ENCODE measurements at regions not wholly inside any gene's neighbourhood (a gene's known extent, or its start where the extent isn't known, plus 50 kb on each side); places are given as distances from the start of the nearest gene placed in this dataset.

- Histone ChIP-seq H3K36me3 (ENCODE audit: insufficient read depth, low read length) (no peaks in the 10 kb centered on the region), H3K27me3 (ENCODE audit: insufficient read depth, low read depth, low read length) (no peaks in the 10 kb centered on the region), H3K9ac (ENCODE audit: low read length) (no peak overlapping the region), H3K4me3 (ENCODE audit: low read length) (no peak overlapping the region), H3K9me3 (ENCODE audit: low read length) (no peaks in the 10 kb centered on the region), H3K4me2 (ENCODE audit: low read length) (no peak overlapping the region), H3F3A (ENCODE audit: insufficient read depth, low read length, poor library complexity, severe bottlenecking) (no peaks in the 10 kb centered on the region), H3K79me2 (replicated peaks; ENCODE audit: insufficient read depth, low read length) (no peaks in the 10 kb centered on the region), H4K20me1 (ENCODE audit: insufficient read depth) (no peaks in the 10 kb centered on the region), H3K9me2 (ENCODE audit: insufficient read depth, low read length) (no peaks in the 10 kb centered on the region), H3K27ac (ENCODE audit: low read length) (no peak overlapping the region), H2AFZ (ENCODE audit: low read depth, low read length) (no peak overlapping the region)
- TF ChIP-seq, protein P1, sequence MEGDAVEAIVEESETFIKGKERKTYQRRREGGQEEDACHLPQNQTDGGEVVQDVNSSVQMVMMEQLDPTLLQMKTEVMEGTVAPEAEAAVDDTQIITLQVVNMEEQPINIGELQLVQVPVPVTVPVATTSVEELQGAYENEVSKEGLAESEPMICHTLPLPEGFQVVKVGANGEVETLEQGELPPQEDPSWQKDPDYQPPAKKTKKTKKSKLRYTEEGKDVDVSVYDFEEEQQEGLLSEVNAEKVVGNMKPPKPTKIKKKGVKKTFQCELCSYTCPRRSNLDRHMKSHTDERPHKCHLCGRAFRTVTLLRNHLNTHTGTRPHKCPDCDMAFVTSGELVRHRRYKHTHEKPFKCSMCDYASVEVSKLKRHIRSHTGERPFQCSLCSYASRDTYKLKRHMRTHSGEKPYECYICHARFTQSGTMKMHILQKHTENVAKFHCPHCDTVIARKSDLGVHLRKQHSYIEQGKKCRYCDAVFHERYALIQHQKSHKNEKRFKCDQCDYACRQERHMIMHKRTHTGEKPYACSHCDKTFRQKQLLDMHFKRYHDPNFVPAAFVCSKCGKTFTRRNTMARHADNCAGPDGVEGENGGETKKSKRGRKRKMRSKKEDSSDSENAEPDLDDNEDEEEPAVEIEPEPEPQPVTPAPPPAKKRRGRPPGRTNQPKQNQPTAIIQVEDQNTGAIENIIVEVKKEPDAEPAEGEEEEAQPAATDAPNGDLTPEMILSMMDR (IDR thresholded peaks at IDR 0.05; ENCODE audit: poor library complexity, severe bottlenecking): no peak
- no peak for TF ChIP-seq TAF1 (IDR thresholded peaks at IDR 0.05; ENCODE audit: low read depth)
Observed at GRCh38 chr4:3864742-3865721, 98.8 kb downstream of the ADRA2C start.

GRCh38 chr4:3865986-3866812, 100.0 kb downstream of the ADRA2C start:
- Histone ChIP-seq H3K9me3 (ENCODE audit: low read length) (no peaks in the 10 kb centered on the region), H3K27ac (ENCODE audit: low read length) (no peak overlapping the region), H3K36me3 (ENCODE audit: insufficient read depth, low read length) (no peaks in the 10 kb centered on the region), H3K9ac (ENCODE audit: low read length) (no peak overlapping the region), H3K79me2 (replicated peaks; ENCODE audit: insufficient read depth, low read length) (no peaks in the 10 kb centered on the region), H4K20me1 (ENCODE audit: insufficient read depth) (no peaks in the 10 kb centered on the region), H3K9me2 (ENCODE audit: insufficient read depth, low read length) (no peaks in the 10 kb centered on the region), H3F3A (ENCODE audit: insufficient read depth, low read length, poor library complexity, severe bottlenecking) (no peaks in the 10 kb centered on the region), H2AFZ (ENCODE audit: low read depth, low read length) (no peak overlapping the region), H3K4me2 (ENCODE audit: low read length) (no peak overlapping the region), H3K4me3 (ENCODE audit: low read length) (no peak overlapping the region), H3K27me3 (ENCODE audit: insufficient read depth, low read depth, low read length) (peaks cover 8% of the 10 kb centered on the region)
- TF ChIP-seq POLR2AphosphoS5 (IDR thresholded peaks at IDR 0.05) (no peak), MXI1 (conservative IDR thresholded peaks at IDR 0.05; ENCODE audit: poor library complexity, severe bottlenecking) (no peak), TAF1 (IDR thresholded peaks at IDR 0.05; ENCODE audit: low read depth) (no peak)

GRCh38 chr4:3866813-3867129, 100.6 kb downstream of the ADRA2C start:
- H3K36me3 ChIP-seq (ENCODE audit: insufficient read depth, low read length): no peaks in the 10 kb centered on the region
- peaks cover 13% of the 10 kb centered on the region for H3K27me3 ChIP-seq (ENCODE audit: insufficient read depth, low read depth, low read length)
- H3K9me3 ChIP-seq (ENCODE audit: low read length): no peaks in the 10 kb centered on the region
- no peak overlapping the region for H3K9ac ChIP-seq (ENCODE audit: low read length)
- H3K27ac ChIP-seq (ENCODE audit: low read length): no peak overlapping the region
- no peak overlapping the region for H2AFZ ChIP-seq (ENCODE audit: low read depth, low read length)
- no peaks in the 10 kb centered on the region for H3K79me2 ChIP-seq (replicated peaks; ENCODE audit: insufficient read depth, low read length)
- no peaks in the 10 kb centered on the region for H3F3A ChIP-seq (ENCODE audit: insufficient read depth, low read length, poor library complexity, severe bottlenecking)
- H4K20me1 ChIP-seq (ENCODE audit: insufficient read depth): no peaks in the 10 kb centered on the region
- no peak overlapping the region for H3K4me2 ChIP-seq (ENCODE audit: low read length)
- H3K4me3 ChIP-seq (ENCODE audit: low read length): no peak overlapping the region
- no peaks in the 10 kb centered on the region for H3K9me2 ChIP-seq (ENCODE audit: insufficient read depth, low read length)
- TF ChIP-seq EP300 (conservative IDR thresholded peaks at IDR 0.05; ENCODE audit: poor library complexity, severe bottlenecking): no peak
- no peak for TF ChIP-seq EZH2 (IDR thresholded peaks at IDR 0.05; ENCODE audit: borderline replicate concordance, insufficient read depth, low read length, poor library complexity, severe bottlenecking)
- no peak for TF ChIP-seq POLR2AphosphoS5 (IDR thresholded peaks at IDR 0.05)
- no peak for TF ChIP-seq MXI1 (conservative IDR thresholded peaks at IDR 0.05; ENCODE audit: poor library complexity, severe bottlenecking)
- TF ChIP-seq, protein P1 (IDR thresholded peaks at IDR 0.05; ENCODE audit: poor library complexity, severe bottlenecking): no peak
- no peak for TF ChIP-seq SMC3 (conservative IDR thresholded peaks at IDR 0.05; ENCODE audit: poor library complexity)
- TF ChIP-seq RAD21 (conservative IDR thresholded peaks at IDR 0.05): no peak
- TF ChIP-seq, protein P2, sequence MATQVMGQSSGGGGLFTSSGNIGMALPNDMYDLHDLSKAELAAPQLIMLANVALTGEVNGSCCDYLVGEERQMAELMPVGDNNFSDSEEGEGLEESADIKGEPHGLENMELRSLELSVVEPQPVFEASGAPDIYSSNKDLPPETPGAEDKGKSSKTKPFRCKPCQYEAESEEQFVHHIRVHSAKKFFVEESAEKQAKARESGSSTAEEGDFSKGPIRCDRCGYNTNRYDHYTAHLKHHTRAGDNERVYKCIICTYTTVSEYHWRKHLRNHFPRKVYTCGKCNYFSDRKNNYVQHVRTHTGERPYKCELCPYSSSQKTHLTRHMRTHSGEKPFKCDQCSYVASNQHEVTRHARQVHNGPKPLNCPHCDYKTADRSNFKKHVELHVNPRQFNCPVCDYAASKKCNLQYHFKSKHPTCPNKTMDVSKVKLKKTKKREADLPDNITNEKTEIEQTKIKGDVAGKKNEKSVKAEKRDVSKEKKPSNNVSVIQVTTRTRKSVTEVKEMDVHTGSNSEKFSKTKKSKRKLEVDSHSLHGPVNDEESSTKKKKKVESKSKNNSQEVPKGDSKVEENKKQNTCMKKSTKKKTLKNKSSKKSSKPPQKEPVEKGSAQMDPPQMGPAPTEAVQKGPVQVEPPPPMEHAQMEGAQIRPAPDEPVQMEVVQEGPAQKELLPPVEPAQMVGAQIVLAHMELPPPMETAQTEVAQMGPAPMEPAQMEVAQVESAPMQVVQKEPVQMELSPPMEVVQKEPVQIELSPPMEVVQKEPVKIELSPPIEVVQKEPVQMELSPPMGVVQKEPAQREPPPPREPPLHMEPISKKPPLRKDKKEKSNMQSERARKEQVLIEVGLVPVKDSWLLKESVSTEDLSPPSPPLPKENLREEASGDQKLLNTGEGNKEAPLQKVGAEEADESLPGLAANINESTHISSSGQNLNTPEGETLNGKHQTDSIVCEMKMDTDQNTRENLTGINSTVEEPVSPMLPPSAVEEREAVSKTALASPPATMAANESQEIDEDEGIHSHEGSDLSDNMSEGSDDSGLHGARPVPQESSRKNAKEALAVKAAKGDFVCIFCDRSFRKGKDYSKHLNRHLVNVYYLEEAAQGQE (IDR thresholded peaks at IDR 0.05; ENCODE audit: borderline replicate concordance): no peak
- no peak for TF ChIP-seq TAF1 (IDR thresholded peaks at IDR 0.05; ENCODE audit: low read depth)
